GM20000 (cell line): ENCODE measurements at regions not wholly inside any gene's neighbourhood (a gene's known extent, or its start where the extent isn't known, plus 50 kb on each side); places are given as distances from the start of the nearest gene placed in this dataset.

Experiments used
- DNase-seq: peaks from one replicate; pipeline ENCODE4 v3.0.0; 2012; ENCODE audit warnings: low spot score
- TF ChIP-seq, protein P1 (sequence below): IDR thresholded peaks from 2 replicates; pipeline ENCODE4 v1.5.1; 2012; ENCODE audit warnings: mild to moderate bottlenecking, control low read depth; ENCODE audit errors: extremely low read depth, missing control alignments

- no peak for DNase-seq
- TF ChIP-seq, protein P1, sequence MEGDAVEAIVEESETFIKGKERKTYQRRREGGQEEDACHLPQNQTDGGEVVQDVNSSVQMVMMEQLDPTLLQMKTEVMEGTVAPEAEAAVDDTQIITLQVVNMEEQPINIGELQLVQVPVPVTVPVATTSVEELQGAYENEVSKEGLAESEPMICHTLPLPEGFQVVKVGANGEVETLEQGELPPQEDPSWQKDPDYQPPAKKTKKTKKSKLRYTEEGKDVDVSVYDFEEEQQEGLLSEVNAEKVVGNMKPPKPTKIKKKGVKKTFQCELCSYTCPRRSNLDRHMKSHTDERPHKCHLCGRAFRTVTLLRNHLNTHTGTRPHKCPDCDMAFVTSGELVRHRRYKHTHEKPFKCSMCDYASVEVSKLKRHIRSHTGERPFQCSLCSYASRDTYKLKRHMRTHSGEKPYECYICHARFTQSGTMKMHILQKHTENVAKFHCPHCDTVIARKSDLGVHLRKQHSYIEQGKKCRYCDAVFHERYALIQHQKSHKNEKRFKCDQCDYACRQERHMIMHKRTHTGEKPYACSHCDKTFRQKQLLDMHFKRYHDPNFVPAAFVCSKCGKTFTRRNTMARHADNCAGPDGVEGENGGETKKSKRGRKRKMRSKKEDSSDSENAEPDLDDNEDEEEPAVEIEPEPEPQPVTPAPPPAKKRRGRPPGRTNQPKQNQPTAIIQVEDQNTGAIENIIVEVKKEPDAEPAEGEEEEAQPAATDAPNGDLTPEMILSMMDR: no peak
Observed at GRCh38 chr2:211248841-211249240, 692.4 kb downstream of the CPS1 start.

- TF ChIP-seq, protein P1: no peak
- DNase-seq: no peak
Observed at GRCh38 chr2:211251016-211251415, 694.6 kb downstream of the CPS1 start.

- DNase-seq: no peak
- TF ChIP-seq, protein P1: no peak
Observed at GRCh38 chr2:211258646-211259335, 702.4 kb downstream of the CPS1 start.

DNA sequence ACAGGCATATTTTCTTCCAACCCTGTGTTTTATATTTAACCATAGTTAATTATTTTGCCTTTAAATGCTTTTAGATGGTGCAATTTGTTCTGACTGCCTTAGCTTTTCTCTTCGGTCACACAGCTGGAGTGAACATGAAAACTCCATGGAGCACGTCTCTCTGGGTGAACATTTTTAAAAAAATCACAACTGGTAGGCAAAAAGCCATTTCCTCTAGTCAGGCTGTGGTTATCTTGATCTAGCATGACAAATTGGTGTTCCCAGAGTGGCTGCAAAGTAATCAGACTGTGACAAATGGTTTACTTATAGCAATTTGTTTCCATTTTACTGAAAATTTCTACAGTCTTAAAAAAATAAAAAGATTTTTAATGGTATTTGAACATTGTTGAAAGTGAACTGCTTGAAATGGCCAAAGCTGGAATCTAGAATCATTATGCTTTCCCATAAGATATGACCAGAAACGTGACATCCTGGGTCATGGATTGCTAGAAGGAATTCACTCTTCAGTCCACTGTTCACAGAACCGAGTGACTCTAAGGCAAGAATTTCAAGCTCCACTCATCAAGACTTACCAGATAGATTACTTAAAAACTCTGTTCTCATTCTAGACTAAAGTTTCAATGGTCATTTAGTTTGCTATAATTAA lies 703.6 kb downstream of the CPS1 start:
- no peak for DNase-seq
- TF ChIP-seq, protein P1: no peak

- no peak for DNase-seq
- TF ChIP-seq, protein P1: no peak
Observed at GRCh38 chr2:211270257-211270656, 713.9 kb downstream of the CPS1 start.

DNA sequence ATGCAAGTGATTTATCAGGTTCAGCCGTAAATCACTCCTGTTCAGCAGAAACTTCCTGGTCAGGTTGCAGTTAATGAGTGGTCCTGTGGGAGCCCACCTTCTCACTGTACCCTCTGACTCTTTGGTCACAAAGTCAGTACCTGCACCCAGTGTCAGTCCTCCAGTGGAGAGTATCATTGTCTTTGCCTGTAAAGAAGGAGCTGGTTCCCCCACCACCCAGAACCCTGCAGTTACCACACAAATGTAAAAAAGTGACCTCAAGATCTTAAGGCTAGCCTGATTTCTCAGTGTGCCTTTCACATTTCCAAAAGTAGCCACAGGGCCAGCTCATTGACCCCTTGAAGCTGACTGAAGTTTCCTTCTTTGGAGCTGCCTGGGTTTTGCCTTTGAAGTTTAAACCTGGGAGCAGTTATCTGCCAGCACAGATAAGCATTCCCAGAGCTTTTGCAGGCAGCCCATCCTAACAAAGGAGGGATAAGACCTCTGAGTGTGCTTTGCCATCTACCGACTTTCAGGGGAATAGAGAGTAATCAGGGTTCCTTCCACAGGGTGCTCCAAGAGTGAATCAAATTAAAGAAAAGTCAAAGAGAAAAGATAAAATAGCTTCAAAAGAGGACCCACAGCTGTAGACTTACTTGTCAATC lies 725.2 kb downstream of the CPS1 start:
- DNase-seq: no peak
- TF ChIP-seq, protein P1: no peak

- TF ChIP-seq, protein P1: no peak
Observed at GRCh38 chr2:211302676-211303075, 746.3 kb downstream of the CPS1 start.

More at GRCh38 chr2:211302676-211303075, 746.3 kb downstream of the CPS1 start:
- no peak for DNase-seq
